HG02943 (cell line): ENCODE measurements at regions not wholly inside any gene's neighbourhood (a gene's known extent, or its start where the extent isn't known, plus 50 kb on each side); places are given as distances from the start of the nearest gene placed in this dataset.

Source experiments
- ATAC-seq: cut with Tn5 transposase; IDR thresholded peaks from one replicate; pipeline ENCODE4 v1.9.1; 2021; ENCODE audit warnings: mild to moderate bottlenecking, low read depth, moderate library complexity; ENCODE audit not compliant: unreplicated experiment

GRCh38 chr2:5839550-5839949 lies 147.4 kb downstream of the SOX11 start:
- no peak for ATAC-seq

DNA sequence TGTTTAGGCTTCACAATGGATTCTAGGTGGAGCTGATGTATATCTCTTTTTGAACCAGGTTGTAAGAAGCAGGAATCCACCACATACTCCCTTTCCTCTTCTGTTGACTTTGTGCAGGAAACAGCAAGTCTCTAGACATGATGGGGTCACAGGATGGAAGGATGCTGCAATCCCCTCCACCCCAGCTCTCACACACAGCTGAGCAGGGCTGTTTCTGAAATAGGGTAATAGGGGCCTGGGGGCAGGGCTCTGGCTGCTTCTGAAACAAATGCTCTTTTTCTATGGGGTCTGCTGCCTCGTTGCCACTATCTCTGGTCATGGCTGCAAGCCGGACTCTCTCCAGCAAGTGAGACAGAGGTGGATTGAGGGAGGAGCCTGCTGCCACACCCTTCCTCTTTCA lies 148.9 kb downstream of the SOX11 start:
- no peak for ATAC-seq

- no peak for ATAC-seq
Measured at GRCh38 chr2:5842326-5842725, 150.1 kb downstream of the SOX11 start.

GRCh38 chr2:5845798-5846330 lies 153.7 kb downstream of the SOX11 start:
- ATAC-seq, result no peak

DNA sequence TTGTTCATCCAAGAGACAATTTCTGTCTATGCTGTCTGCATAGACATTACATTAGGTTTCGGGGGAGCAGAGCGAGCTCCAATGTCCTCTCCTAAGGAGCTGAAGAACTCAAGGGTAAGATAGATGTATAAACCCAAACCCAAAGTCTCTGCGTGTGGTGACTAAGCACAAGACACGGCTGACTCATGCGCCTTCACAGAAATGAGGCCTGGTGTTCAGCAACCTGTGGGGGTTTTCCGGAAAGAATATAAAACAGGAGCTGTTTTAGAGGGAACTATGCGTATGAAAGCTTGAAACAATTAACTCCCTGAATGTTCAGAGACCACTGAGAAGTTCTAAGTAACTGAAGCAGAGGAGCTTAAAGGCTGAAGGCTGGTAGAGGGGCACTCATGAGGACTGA lies 154.7 kb downstream of the SOX11 start:
- ATAC-seq, result no peak

GRCh38 chr2:5849562-5849961 lies 157.4 kb downstream of the SOX11 start:
- ATAC-seq, result no peak

DNA sequence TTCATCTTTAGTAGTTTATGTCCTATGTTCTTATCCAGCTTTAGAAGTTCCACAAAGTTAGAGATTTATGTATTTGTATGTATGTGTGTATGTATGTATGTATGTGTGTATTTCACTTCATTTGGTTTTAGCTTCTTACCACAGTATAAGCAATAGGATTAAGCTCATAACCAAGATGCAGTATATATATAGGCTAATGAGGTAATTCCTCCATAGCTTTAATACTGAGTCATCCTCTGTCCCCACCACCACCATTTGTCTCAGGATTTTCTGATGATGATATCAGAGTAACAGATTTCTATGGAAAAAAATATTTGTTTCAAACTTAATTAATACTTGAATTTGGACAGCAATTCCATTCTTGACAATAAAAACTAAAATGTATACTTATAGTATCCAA lies 159.2 kb downstream of the SOX11 start:
- ATAC-seq, result no peak

DNA sequence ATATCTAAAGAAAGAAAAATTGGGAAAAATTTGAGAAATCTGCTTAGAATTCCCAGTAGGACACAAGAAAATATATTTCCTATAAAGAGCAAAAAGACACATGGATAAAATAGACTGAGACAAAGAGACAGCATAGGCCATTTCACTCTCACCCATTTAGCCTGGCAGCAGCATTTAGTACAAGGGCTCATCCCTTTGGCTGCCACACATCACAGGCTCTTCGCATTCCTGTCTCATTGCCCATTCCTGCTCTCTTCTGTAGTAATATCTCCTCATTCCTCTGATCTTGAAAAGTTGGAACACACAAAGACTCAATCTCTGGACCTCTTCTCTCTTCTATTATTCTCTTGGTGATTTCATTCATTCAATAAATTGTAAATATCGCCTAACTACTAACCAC lies 162.6 kb downstream of the SOX11 start:
- no peak for ATAC-seq

- no peak for ATAC-seq
Measured at GRCh38 chr2:5867056-5867455, 174.9 kb downstream of the SOX11 start.

GRCh38 chr2:5868931-5869330 lies 176.7 kb downstream of the SOX11 start:
- ATAC-seq, result no peak

DNA sequence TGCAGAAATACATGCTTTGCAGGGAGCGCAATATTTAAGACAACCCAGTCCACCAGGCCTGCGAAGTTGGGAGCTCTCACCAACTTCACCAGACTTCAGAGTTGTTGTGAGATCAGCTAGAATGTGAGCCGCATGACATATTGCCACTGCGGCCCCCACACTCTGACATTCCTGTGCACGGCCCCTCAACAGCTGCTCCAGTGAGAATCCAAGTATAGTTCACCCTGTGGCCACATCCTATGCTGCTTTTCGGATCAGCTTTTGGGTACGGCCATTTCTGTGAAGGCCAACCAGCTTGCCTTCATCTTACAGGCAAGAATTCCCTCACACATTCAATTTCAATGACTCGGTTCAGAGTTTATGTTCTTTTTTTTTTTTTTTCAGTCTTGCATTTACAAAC lies 177.8 kb downstream of the SOX11 start:
- ATAC-seq, result no peak

DNA sequence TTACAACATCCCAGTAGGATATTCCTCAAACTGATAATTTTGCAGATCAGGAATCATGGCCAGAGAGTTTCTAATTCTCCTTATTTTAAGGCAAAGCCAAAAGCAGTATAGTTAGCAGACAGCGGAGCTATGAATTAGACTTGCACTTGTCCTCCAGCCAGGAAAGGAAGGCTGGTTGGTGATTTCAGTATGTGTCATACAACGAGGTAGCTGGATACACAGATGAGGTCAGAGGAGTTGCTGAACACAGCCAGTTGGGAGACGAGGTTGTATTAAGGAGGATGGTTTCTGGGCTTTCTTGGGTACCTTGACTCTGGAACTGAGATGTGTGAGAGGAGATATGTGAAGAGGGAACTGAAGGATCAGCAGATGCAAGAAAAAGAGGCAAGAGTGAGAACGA lies 185.2 kb downstream of the SOX11 start:
- ATAC-seq, result no peak

- ATAC-seq, result no peak
Measured at GRCh38 chr2:5885451-5886173, 193.4 kb downstream of the SOX11 start.

- no peak for ATAC-seq
Measured at GRCh38 chr2:5886462-5886861, 194.3 kb downstream of the SOX11 start.

DNA sequence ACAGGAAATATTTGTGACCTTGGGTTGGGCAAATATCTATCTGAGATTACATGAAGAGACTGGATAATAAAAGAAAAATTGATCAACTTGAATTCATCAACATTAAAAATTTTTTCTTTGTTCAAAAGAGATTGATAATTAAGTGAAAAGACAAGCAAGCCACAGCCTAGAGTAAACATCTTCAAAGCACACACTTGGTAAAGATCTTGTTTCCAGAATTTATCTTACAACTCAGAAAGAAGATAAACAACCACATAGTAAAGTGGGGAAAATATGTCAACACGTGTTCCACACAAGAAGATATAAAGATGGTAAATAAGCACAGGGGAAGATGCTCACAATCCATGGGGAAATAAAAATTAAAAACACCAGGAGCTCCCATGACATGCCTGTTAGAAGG lies 195.9 kb downstream of the SOX11 start:
- no peak for ATAC-seq

- no peak for ATAC-seq
Measured at GRCh38 chr2:5889519-5889918, 197.3 kb downstream of the SOX11 start.

- no peak for ATAC-seq
Measured at GRCh38 chr2:5894355-5894754, 202.2 kb downstream of the SOX11 start.

DNA sequence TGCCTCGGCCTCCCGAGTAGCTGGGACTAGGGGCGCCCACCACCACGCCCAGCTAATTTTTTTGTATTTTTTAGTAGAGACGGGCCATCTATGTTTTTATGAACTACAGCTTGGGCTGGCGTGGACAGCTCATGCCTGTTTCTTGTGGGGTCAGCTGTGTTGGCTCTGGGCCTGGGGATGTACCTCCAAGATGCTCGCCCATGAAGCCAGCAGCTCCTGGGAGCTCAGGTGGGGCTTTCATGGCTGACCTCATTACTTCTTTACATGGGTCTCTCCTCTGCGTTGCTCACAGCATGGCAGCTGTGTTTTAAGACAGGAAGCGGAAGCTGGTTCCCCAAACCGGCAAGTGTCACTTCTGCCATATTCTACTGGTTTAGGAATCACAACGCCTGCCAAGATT lies 203.1 kb downstream of the SOX11 start:
- no peak for ATAC-seq

- no peak for ATAC-seq
Measured at GRCh38 chr2:5897249-5897648, 205.1 kb downstream of the SOX11 start.

GRCh38 chr2:5898667-5899066 lies 206.5 kb downstream of the SOX11 start:
- ATAC-seq, result no peak

DNA sequence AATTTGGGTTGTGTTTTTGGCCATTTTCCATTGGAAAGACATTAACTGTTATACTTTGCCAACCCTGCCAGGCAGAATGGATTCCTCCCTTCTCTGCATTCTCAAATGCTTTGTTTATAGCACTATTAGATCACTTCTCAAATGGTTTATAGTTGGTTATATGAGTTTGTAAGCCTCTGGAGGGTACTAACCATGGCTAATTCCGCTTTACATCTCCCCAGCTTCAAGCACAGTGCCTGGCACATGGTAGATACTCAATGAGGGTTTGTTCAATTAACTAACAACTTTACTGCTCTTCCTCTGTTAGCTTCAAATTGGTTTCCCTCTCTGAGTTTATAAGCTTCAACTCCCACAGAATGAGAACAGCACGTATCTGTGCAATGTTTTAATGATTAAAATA lies 213.5 kb downstream of the SOX11 start:
- no peak for ATAC-seq

DNA sequence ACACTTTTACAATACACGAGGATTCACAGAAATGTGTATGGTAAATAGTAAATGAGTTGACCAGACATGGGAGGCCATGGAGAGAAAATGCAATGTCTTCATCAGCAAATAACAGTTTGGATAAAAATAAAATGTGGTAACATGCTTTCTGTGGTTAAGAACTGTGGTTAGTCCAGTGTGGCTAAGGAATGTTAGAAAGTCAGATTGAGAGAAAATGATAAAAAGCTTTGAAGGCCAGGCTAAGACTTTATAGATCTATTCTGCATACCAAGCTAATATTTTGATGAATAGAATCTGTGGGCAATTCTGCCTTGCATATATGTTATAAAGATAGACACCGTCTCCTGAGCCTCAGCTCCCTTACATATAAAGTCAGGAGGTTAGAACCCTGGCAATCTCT lies 215.9 kb downstream of the SOX11 start:
- ATAC-seq, result no peak

DNA sequence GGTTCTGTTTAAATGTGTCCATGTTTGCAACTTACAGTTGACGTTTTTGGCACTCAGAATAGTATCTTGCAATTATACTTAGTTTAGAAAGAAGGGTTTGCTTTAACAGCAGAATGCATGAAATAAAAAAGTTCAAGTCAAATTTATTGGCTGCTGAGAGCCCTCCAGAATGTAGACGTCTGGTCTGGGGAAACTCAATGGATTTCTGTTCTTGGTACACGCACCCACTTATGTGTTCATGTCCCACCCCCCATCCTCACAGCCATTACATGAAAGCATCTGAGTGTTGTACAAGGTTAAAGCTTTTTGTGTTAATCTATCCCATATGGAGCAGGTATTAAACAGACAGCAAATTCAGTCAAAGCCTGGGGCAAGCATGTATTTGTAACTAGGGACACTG lies 219.5 kb downstream of the SOX11 start:
- no peak for ATAC-seq
